ENCODE measurements at regions not wholly inside any gene's neighbourhood (a gene's known extent, or its start where the extent isn't known, plus 50 kb on each side); places are given as distances from the start of the nearest gene placed in this dataset.

- POLR2A ChIA-PET: interaction anchor here (0.7 to 1.7 kb wide), 2 partner anchors 13 to 80 kb away, joined by 3 to 5 read pairs; no protein-coding TSS in a partner anchor
- Histone ChIP-seq H3K9me3 (ENCODE audit: control insufficient read depth in 1 of 2, insufficient read depth in 1 of 2, low read length in 2 of 2) (no peaks in the 10 kb centered on the region), H3K27ac (ENCODE audit: low read depth in 1 of 2, low read length in 2 of 2) (no peak overlapping the region), H3K27me3 (ENCODE audit: control insufficient read depth in 1 of 2, insufficient read depth in 2 of 2, low read length in 2 of 2) (no peaks in the 10 kb centered on the region), H3K4me3 (ENCODE audit: low read length) (no peak overlapping the region), H3K36me3 (ENCODE audit: insufficient read depth, low read length) (no peaks in the 10 kb centered on the region), H3K4me1 (ENCODE audit: insufficient read depth, low read length) (peaks cover 32% of the 10 kb centered on the region)
- intact Hi-C loops (cut with DNase I, micrococcal nuclease): no loop called here
- Mint-ChIP-seq H3K4me1 (ENCODE audit: low read depth) (peaks cover 63% of the 10 kb centered on the region), H3K27me3 (no peaks in the 10 kb centered on the region), H3K9me3 (no peaks in the 10 kb centered on the region), H3K36me3 (ENCODE audit: low read depth) (no peaks in the 10 kb centered on the region), H3K27ac (peak overlapping the region; percentile 77), H3K4me3 (no peak overlapping the region)
- no peak for TF ChIP-seq CTCF (IDR thresholded peaks at IDR 0.05)
- no peak for DNase-seq
- no peak for ATAC-seq (ENCODE audit: poor library complexity)
- CTCF ChIA-PET: no interaction called here
Observed at GRCh38 chr6:149127212-149127611, 190.3 kb upstream of the TAB2 start.

GRCh38 chr6:149128489-149129145, 188.9 kb upstream of the TAB2 start:
- peak overlapping the region; percentile 77 for H3K27ac Mint-ChIP-seq

DNA sequence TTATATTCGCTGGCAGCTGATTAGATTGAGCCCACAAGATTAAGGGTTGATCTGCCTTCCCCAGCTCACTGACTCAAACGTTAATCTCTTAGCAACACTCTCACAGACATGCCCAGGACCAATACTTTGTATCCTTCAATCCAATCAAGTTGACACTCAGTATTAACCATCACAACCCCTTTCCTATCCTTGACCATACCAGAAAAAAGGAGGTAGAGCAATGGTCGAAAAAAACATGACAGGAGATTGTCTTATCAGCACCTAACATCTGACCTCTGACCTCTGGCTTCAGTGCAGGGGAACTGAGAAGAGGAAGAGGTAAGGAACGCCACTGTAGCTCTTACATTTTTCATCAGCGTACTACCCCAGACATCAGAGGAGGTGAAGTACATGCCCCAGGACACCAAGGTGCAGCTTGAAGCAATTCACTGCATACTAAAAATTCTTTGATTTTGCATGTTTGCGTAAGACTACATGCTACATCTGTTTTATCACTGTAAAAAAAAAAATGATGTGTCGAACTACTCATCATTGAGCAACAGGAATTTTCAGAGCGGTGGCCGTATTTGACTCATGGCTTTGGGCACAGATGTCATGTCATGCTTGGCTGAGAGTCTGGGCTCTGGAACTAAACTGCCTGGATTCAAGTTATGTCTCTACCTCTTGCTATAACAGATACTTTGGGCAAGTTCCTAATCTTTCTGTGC, 188.0 kb upstream of the TAB2 start:
- intact Hi-C loops (cut with DNase I, micrococcal nuclease): no loop called here
- H3K9me3 ChIP-seq (ENCODE audit: control insufficient read depth in 1 of 2, insufficient read depth in 1 of 2, low read length in 2 of 2): no peaks in the 10 kb centered on the region
- Mint-ChIP-seq H3K36me3 (ENCODE audit: low read depth) (no peaks in the 10 kb centered on the region), H3K27ac (peak overlapping the region; percentile 77), H3K4me1 (ENCODE audit: low read depth) (peaks cover 56% of the 10 kb centered on the region), H3K4me3 (no peak overlapping the region), H3K9me3 (no peaks in the 10 kb centered on the region), H3K27me3 (no peaks in the 10 kb centered on the region)
- POLR2A ChIA-PET: interaction anchor here (1.3 to 1.7 kb wide), 2 partner anchors 10 to 132 kb away, joined by 4 to 9 read pairs; no protein-coding TSS in a partner anchor
- no peaks in the 10 kb centered on the region for H3K36me3 ChIP-seq (ENCODE audit: insufficient read depth, low read length)
- TF ChIP-seq CTCF (IDR thresholded peaks at IDR 0.05): no peak
- CTCF ChIA-PET: interaction anchor here (1.4 kb wide), 1 partner anchor 302 kb away, joined by 3 read pairs; no protein-coding TSS in a partner anchor
- H3K4me3 ChIP-seq (ENCODE audit: low read length): no peak overlapping the region
- no peaks in the 10 kb centered on the region for H3K27me3 ChIP-seq (ENCODE audit: control insufficient read depth in 1 of 2, insufficient read depth in 2 of 2, low read length in 2 of 2)
- peak overlapping the region in 1 of 2 donors; percentile 2 for H3K27ac ChIP-seq (ENCODE audit: low read depth in 1 of 2, low read length in 2 of 2)
- no peak for ATAC-seq (ENCODE audit: poor library complexity)
- peaks cover 40% of the 10 kb centered on the region for H3K4me1 ChIP-seq (ENCODE audit: insufficient read depth, low read length)
- DNase-seq: peak in 2 of 14 experiments; percentile 43 to 54

More at GRCh38 chr6:149128489-149129145, 188.9 kb upstream of the TAB2 start:
- intact Hi-C loops (cut with DNase I, micrococcal nuclease): no loop called here
- peaks cover 61% of the 10 kb centered on the region for H3K4me1 Mint-ChIP-seq (ENCODE audit: low read depth)
- H3K4me3 ChIP-seq (ENCODE audit: low read length): no peak overlapping the region
- ATAC-seq (ENCODE audit: poor library complexity) (peak; percentile 71), DNase-seq (peak in 11 of 14 experiments; percentile 9 to 82 (median 40))
- no peaks in the 10 kb centered on the region for H3K27me3 Mint-ChIP-seq
- no peak for TF ChIP-seq CTCF (IDR thresholded peaks at IDR 0.05)
- H3K36me3 Mint-ChIP-seq (ENCODE audit: low read depth): no peaks in the 10 kb centered on the region
- H3K4me1 ChIP-seq (ENCODE audit: insufficient read depth, low read length): peaks cover 40% of the 10 kb centered on the region
- no peaks in the 10 kb centered on the region for H3K27me3 ChIP-seq (ENCODE audit: control insufficient read depth in 1 of 2, insufficient read depth in 2 of 2, low read length in 2 of 2)
- CTCF ChIA-PET: interaction anchor here (0.7 to 1.0 kb wide), 2 partner anchors 12 to 303 kb away, joined by 3 read pairs; no protein-coding TSS in a partner anchor
- no peaks in the 10 kb centered on the region for H3K36me3 ChIP-seq (ENCODE audit: insufficient read depth, low read length)
- H3K4me3 Mint-ChIP-seq: no peak overlapping the region
- POLR2A ChIA-PET: interaction anchor here (0.6 to 1.7 kb wide), 7 partner anchors 11 to 133 kb away, joined by 3 to 9 read pairs (median 4); no protein-coding TSS in a partner anchor
- no peaks in the 10 kb centered on the region for H3K9me3 Mint-ChIP-seq
- peak overlapping the region in 1 of 2 donors; percentile 39 for H3K27ac ChIP-seq (ENCODE audit: low read depth in 1 of 2, low read length in 2 of 2)
- no peaks in the 10 kb centered on the region for H3K9me3 ChIP-seq (ENCODE audit: control insufficient read depth in 1 of 2, insufficient read depth in 1 of 2, low read length in 2 of 2)

Data from CD4-positive, alpha-beta T cell (primary cell).